Upper lobe of left lung (tissue), 6 donors: ENCODE measurements at regions not wholly inside any gene's neighbourhood (a gene's known extent, or its start where the extent isn't known, plus 50 kb on each side); places are given as distances from the start of the nearest gene placed in this dataset.

ENCODE experiments used
- ATAC-seq, 2 donors: fragments of 200-7000 bp; cut with Tn5 transposase; one replicate each; pipeline ENCODE4 v1.9.1; 2022; ENCODE audit warnings: mild to moderate bottlenecking in 2 of 2, moderate library complexity in 2 of 2; ENCODE audit not compliant: low FRiP score in 2 of 2
- DNase-seq, 2 donors: peaks; one replicate each; pipeline ENCODE4 v3.0.0-alpha.2; 2019 to 2020
- H3K27ac ChIP-seq, 4 donors: fragments of 200-600 bp; sonication (generic); one replicate each; pipeline ENCODE4 v1.5.1; 2016 to 2019
- H3K27me3 ChIP-seq, 4 donors: fragments of 200-600 bp; sonication (generic); one replicate each; pipeline ENCODE4 v1.5.1; 2017 to 2019
- H3K36me3 ChIP-seq, 4 donors: fragments of 200-600 bp; sonication (generic); one replicate each; pipeline ENCODE4 v1.5.1; 2016 to 2019
- H3K4me1 ChIP-seq, 4 donors: fragments of 200-600 bp; sonication (generic); one replicate each; pipeline ENCODE4 v1.5.1; 2018 to 2019
- H3K4me3 ChIP-seq, 4 donors: fragments of 200-600 bp; sonication (generic); one replicate each; pipeline ENCODE4 v1.5.1; 2017 to 2019; ENCODE audit warnings: mild to moderate bottlenecking in 2 of 4, moderate library complexity in 1 of 4
- H3K9me3 ChIP-seq, 4 donors: fragments of 200-600 bp; sonication (generic); one replicate each; pipeline ENCODE4 v1.5.1; 2018 to 2019
- CTCF ChIP-seq, 6 experiments: fragments of 450-650 bp in 4 of 6; fragments of 200-600 bp in 2 of 6; sonication (generic) in 2 of 6; IDR thresholded peaks; one replicate each; pipeline ENCODE4 v1.5.1; 2016 to 2019; ENCODE audit warnings: antibody characterized with exemption in 6 of 6
- EP300 ChIP-seq, 4 donors: sonication (generic); formaldehyde crosslinking; IDR thresholded peaks; one replicate each; pipeline ENCODE4 v1.5.1; 2017; ENCODE audit warnings: antibody characterized with exemption in 4 of 4, control low read depth in 2 of 4
- POLR2A ChIP-seq, 4 donors: fragments of 450-650 bp; IDR thresholded peaks; one replicate each; pipeline ENCODE4 v1.5.1; 2016 to 2017; ENCODE audit warnings: antibody characterized with exemption in 4 of 4, mild to moderate bottlenecking in 2 of 4
- POLR2AphosphoS5 ChIP-seq, 2 donors: sonication (generic); formaldehyde crosslinking; IDR thresholded peaks; one replicate each; pipeline ENCODE4 v1.5.1; 2017; ENCODE audit warnings: antibody characterized with exemption in 2 of 2
- whole genome bisulfite sequencing, 2 donors: methylation state at CpG; one replicate each; pipeline ENCODE4 v1.1.5; 2017 to 2018; 5-methylcytosine and 5-hydroxymethylcytosine counted together
- donor health status: DM: no; HTN: no; CAD: no; lungs with moderate emphysema.
- donor health status: DM: no; HTN: yes; CAD: no; lungs with severe emphysema.

DNA sequence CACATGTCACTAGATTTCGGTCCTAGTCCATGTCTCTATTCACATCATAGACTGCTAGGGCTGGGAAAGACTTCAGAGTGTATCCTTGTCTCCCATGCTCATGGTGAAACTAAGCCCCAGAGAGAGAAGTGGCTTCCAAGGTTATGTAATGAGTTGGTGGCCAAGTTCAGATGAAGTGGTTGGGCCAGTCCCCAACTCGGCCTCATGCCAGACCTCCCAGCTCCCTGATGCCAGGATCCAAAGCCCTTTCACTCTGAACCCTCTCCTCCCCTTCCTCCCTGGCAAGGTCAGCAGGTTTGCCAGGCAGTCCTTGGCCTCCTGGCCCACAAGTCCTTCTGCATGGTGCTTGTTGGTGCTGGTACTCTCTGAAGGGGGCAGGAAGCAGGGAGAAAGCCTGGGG is 189.7 kb downstream of the AXIN2 start:
- WGBS, 2 donors, result 68 to 88% methylated on average over 2 of the region's 2 CpGs
- peak in 1 of 2 donors; percentile 79 for DNase-seq
- TF ChIP-seq POLR2A (IDR thresholded peaks at IDR 0.05) (no peak), CTCF (IDR thresholded peaks at IDR 0.05) (no peak)
- Histone ChIP-seq H3K36me3 (no peaks in the 10 kb centered on the region), H3K27ac (no peak overlapping the region), H3K4me3 (no peak overlapping the region), H3K27me3 (no peaks in the 10 kb centered on the region), H3K9me3 (no peaks in the 10 kb centered on the region), H3K4me1 (peaks cover 6 to 15% (median 9%) of the 10 kb centered on the region in 4 donors)
- ATAC-seq, result peak in 1 of 2 donors; percentile 49

- peak in 1 of 2 donors; percentile 50 for DNase-seq
- WGBS, 2 donors, result 36 to 38% methylated on average over 15 of the region's 15 CpGs
- Histone ChIP-seq H3K9me3 (no peaks in the 10 kb centered on the region), H3K4me3 (no peak overlapping the region), H3K36me3 (no peaks in the 10 kb centered on the region), H3K27me3 (no peaks in the 10 kb centered on the region), H3K27ac (no peak overlapping the region), H3K4me1 (peaks cover 6 to 15% (median 9%) of the 10 kb centered on the region in 4 donors)
- ATAC-seq, result peak in 1 of 2 donors; percentile 31
- TF ChIP-seq POLR2AphosphoS5 (IDR thresholded peaks at IDR 0.05), result peak in 1 of 2 donors; percentile 9
- no peak for TF ChIP-seq CTCF (IDR thresholded peaks at IDR 0.05)
- no peak for TF ChIP-seq EP300 (IDR thresholded peaks at IDR 0.05)
These were observed 190.7 kb downstream of the AXIN2 start for GRCh38 chr17:65370669-65371131.

- no peak overlapping the region for H3K4me3 ChIP-seq
- TF ChIP-seq POLR2AphosphoS5 (IDR thresholded peaks at IDR 0.05), result no peak
- TF ChIP-seq EP300 (IDR thresholded peaks at IDR 0.05), result no peak
- no peak overlapping the region for H3K27ac ChIP-seq
- ATAC-seq (no peak), DNase-seq (no peak)
- no peaks in the 10 kb centered on the region for H3K36me3 ChIP-seq
- H3K9me3 ChIP-seq, result no peaks in the 10 kb centered on the region
- 80 to 88% methylated on average over 4 of the region's 4 CpGs for WGBS, 2 donors
- H3K4me1 ChIP-seq, result peaks cover 6 to 15% (median 9%) of the 10 kb centered on the region in 4 donors
- H3K27me3 ChIP-seq, result no peaks in the 10 kb centered on the region
These were observed 193.1 kb downstream of the AXIN2 start for GRCh38 chr17:65368341-65368740.

- ATAC-seq, result no peak
- no peaks in the 10 kb centered on the region for H3K27me3 ChIP-seq
- TF ChIP-seq CTCF (IDR thresholded peaks at IDR 0.05) (no peak), POLR2AphosphoS5 (IDR thresholded peaks at IDR 0.05) (no peak), POLR2A (IDR thresholded peaks at IDR 0.05) (no peak), EP300 (IDR thresholded peaks at IDR 0.05) (no peak)
- H3K9me3 ChIP-seq, result no peaks in the 10 kb centered on the region
- no peak overlapping the region for H3K27ac ChIP-seq
- no peak for DNase-seq
- H3K4me3 ChIP-seq, result no peak overlapping the region
- no peaks in the 10 kb centered on the region for H3K36me3 ChIP-seq
- peaks cover 2 to 8% (median 3%) of the 10 kb centered on the region in 4 donors for H3K4me1 ChIP-seq
- 83 to 92% methylated on average over 11 to 15 of the region's 15 CpGs for WGBS, 2 donors
These were observed 195.2 kb downstream of the AXIN2 start for GRCh38 chr17:65366102-65366844.

DNA sequence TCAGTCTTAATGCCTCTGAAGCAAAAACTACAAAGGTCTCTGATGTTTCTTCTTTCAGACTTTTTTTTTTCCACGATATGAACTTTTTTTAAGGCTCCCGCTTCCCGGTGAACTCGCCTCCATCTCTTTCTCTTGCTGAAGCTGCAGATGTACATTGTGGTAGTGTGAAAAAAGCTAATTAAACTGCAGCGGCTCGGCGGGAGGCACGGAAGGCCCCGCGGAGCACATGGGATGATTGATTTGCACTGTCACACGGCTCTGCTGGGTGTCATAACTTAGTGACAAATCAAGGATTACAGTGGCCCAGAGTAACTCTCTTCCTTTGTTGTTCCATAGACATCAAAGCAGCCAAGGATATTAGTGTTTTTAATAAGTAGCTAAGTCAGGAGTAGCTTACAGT is 196.3 kb downstream of the AXIN2 start:
- H3K36me3 ChIP-seq, result no peaks in the 10 kb centered on the region
- H3K4me3 ChIP-seq, result no peak overlapping the region
- H3K4me1 ChIP-seq, result no peaks in the 10 kb centered on the region
- TF ChIP-seq CTCF (IDR thresholded peaks at IDR 0.05), result no peak
- TF ChIP-seq EP300 (IDR thresholded peaks at IDR 0.05), result no peak
- no peak for TF ChIP-seq POLR2A (IDR thresholded peaks at IDR 0.05)
- TF ChIP-seq POLR2AphosphoS5 (IDR thresholded peaks at IDR 0.05), result no peak
- WGBS, 2 donors, result 75% methylated on average over 11 of the region's 11 CpGs
- no peaks in the 10 kb centered on the region for H3K9me3 ChIP-seq
- H3K27ac ChIP-seq, result no peak overlapping the region
- ATAC-seq (no peak), DNase-seq (no peak)
- no peaks in the 10 kb centered on the region for H3K27me3 ChIP-seq
